ENCODE measurements at regions not wholly inside any gene's neighbourhood (a gene's known extent, or its start where the extent isn't known, plus 50 kb on each side); places are given as distances from the start of the nearest gene placed in this dataset.
A peak's percentile ranks its signal among the peaks of the same experiment; 100 is the strongest.

DNA sequence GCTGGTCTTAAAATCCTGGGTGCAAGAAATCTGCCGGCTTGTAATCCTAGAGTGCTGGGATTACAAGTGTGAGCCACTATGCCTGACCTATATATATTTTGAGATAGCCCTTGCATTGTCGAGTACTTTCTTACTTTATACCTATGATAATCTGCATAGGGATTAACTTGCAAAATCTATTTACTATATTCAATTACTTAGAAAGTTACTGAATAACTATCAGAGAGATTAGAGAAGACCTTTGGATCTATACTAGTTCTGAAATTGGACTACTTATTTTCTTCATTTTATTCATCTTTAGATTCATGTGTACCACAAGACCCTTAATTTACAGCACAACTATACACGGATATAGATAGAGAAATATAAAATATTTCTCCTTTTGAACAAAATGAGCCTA, 1766.0 kb downstream of the NCAM2 start:
- no peak for DNase-seq
- Histone ChIP-seq H3K27ac (no peak overlapping the region), H3K4me1 (no peaks in the 10 kb centered on the region), H3K4me3 (no peak overlapping the region), H3K27me3 (no peaks in the 10 kb centered on the region), H3K9me3 (peaks cover 0 to 3% (median 0%) of the 10 kb centered on the region in 3 donors), H3K36me3 (no peaks in the 10 kb centered on the region)
- WGBS, 2 donors, result 71 to 85% methylated on average over 3 of the region's 3 CpGs
- TF ChIP-seq, protein P1, sequence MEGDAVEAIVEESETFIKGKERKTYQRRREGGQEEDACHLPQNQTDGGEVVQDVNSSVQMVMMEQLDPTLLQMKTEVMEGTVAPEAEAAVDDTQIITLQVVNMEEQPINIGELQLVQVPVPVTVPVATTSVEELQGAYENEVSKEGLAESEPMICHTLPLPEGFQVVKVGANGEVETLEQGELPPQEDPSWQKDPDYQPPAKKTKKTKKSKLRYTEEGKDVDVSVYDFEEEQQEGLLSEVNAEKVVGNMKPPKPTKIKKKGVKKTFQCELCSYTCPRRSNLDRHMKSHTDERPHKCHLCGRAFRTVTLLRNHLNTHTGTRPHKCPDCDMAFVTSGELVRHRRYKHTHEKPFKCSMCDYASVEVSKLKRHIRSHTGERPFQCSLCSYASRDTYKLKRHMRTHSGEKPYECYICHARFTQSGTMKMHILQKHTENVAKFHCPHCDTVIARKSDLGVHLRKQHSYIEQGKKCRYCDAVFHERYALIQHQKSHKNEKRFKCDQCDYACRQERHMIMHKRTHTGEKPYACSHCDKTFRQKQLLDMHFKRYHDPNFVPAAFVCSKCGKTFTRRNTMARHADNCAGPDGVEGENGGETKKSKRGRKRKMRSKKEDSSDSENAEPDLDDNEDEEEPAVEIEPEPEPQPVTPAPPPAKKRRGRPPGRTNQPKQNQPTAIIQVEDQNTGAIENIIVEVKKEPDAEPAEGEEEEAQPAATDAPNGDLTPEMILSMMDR (IDR thresholded peaks at IDR 0.05), result no peak
- TF ChIP-seq POLR2A (IDR thresholded peaks at IDR 0.05), result no peak
- intact Hi-C loops (cut with DNase I), result no loop called here

DNA sequence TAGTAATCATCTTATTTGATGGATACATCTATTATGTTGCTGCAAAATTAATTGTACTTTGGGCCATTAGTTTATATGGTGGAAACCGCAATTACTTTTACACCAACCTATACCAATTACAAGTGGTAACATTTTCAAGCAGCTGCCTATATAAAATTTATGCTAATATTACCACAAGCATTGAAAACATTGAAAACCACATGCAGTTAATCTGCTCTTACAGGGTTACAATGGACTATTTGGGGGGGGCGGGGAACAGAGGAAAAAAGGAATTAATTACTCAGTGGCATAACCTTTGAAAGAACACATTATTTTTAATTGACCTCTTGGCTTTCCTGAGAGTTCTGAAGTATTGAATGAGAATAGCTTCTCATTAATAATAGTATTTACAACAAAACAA, 1793.2 kb downstream of the NCAM2 start:
- no peaks in the 10 kb centered on the region for H3K27me3 ChIP-seq
- no peaks in the 10 kb centered on the region for H3K9me3 ChIP-seq
- WGBS, 2 donors, result 60 to 73% methylated on average over 2 of the region's 2 CpGs
- H3K36me3 ChIP-seq, result no peaks in the 10 kb centered on the region
- H3K4me3 ChIP-seq, result no peak overlapping the region
- H3K4me1 ChIP-seq, result no peaks in the 10 kb centered on the region
- no peak for TF ChIP-seq POLR2A (IDR thresholded peaks at IDR 0.05)
- TF ChIP-seq, protein P1 (IDR thresholded peaks at IDR 0.05), result no peak
- DNase-seq, result no peak
- H3K27ac ChIP-seq, result no peak overlapping the region
- intact Hi-C loops (cut with DNase I), result no loop called here

DNA sequence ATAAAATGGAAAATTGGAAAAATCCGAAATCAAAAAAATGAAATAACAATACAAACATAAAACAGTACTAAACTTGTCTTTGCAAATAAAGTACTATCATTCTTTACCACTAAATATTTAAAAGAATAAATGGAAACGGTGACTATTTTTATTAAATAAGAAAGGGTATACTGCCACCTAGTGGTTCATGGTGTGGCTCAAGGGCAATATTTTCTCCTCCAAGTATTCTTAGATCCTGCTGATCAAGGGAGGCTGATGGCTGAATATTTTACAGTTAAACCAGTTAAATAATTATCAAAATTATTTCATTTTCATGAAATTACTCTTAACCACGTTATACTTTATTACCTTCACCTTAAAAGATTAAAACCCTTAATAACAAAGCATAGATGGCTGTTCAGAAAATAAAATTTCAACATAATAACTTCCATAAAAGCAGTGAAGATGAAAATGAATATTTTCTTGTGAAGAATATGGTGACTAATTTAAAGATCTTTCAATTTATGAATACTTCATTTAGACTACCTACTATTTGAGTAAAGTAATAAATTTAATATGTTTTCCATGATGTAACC, 1793.9 kb downstream of the NCAM2 start:
- no peaks in the 10 kb centered on the region for H3K4me1 ChIP-seq
- H3K27me3 ChIP-seq, result no peaks in the 10 kb centered on the region
- no peak for DNase-seq
- WGBS, 2 donors, result 0 to 1% methylated on average over 3 of the region's 3 CpGs
- no peak overlapping the region for H3K4me3 ChIP-seq
- intact Hi-C loops (cut with DNase I), result no loop called here
- no peak for TF ChIP-seq POLR2A (IDR thresholded peaks at IDR 0.05)
- TF ChIP-seq, protein P1 (IDR thresholded peaks at IDR 0.05), result peak; percentile 42 to 65 (median 55)
- no peaks in the 10 kb centered on the region for H3K36me3 ChIP-seq
- no peak overlapping the region for H3K27ac ChIP-seq
- no peaks in the 10 kb centered on the region for H3K9me3 ChIP-seq

DNA sequence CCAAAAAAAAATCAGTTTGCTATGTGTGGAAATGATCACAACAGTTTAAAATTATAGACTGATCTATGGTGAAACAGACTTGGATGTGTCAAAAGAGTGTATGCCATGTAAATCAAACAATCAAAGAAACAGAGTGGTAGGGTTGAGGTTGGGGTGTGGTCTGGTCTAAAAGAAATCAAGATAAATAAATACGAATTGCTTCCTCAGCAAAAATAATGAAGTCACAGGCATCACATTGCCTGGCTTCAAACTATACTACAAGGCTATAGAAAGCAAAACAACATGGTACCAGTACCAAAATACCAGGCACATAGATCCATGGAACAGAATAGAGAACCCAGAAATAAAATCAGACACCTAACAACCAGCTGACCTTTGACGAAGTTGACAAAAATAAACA, 1796.9 kb downstream of the NCAM2 start:
- Histone ChIP-seq H3K27ac (no peak overlapping the region), H3K4me3 (no peak overlapping the region), H3K27me3 (no peaks in the 10 kb centered on the region), H3K4me1 (no peaks in the 10 kb centered on the region), H3K9me3 (no peaks in the 10 kb centered on the region), H3K36me3 (no peaks in the 10 kb centered on the region)
- 78 to 80% methylated on average over 2 of the region's 2 CpGs for WGBS, 2 donors
- TF ChIP-seq POLR2A (IDR thresholded peaks at IDR 0.05), result no peak
- TF ChIP-seq, protein P1 (IDR thresholded peaks at IDR 0.05), result no peak
- intact Hi-C loops (cut with DNase I), result no loop called here
- DNase-seq, result no peak

DNA sequence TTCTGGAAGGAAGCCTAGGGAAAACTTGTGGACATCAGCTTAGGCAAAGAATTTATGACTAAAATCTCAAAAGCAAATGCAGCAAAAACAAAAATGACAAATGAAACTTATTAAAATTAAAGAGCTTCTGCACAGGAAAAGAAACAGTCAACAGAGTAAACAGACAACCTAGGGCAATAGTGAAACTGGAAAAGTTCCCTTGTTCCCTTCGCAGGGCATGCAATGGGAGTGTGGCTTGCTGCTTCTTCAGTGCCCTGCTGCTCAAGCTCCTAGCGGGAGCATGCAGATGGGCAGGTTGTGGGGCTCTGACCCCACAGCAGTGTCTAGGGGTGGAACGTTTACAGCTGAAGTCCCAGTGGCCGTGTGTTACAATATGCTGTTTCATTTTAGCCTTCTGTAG, 1797.4 kb downstream of the NCAM2 start:
- intact Hi-C loops (cut with DNase I), result no loop called here
- Histone ChIP-seq H3K27ac (no peak overlapping the region), H3K4me1 (no peaks in the 10 kb centered on the region), H3K9me3 (no peaks in the 10 kb centered on the region), H3K36me3 (no peaks in the 10 kb centered on the region), H3K27me3 (no peaks in the 10 kb centered on the region), H3K4me3 (no peak overlapping the region)
- WGBS, 2 donors, result 69 to 80% methylated on average over 3 to 4 of the region's 4 CpGs
- TF ChIP-seq, protein P1 (IDR thresholded peaks at IDR 0.05), result no peak
- no peak for TF ChIP-seq POLR2A (IDR thresholded peaks at IDR 0.05)
- DNase-seq, result no peak
